ENCODE measurements at regions not wholly inside any gene's neighbourhood (a gene's known extent, or its start where the extent isn't known, plus 50 kb on each side); places are given as distances from the start of the nearest gene placed in this dataset.
A peak's percentile ranks its signal among the peaks of the same experiment; 100 is the strongest.

DNA sequence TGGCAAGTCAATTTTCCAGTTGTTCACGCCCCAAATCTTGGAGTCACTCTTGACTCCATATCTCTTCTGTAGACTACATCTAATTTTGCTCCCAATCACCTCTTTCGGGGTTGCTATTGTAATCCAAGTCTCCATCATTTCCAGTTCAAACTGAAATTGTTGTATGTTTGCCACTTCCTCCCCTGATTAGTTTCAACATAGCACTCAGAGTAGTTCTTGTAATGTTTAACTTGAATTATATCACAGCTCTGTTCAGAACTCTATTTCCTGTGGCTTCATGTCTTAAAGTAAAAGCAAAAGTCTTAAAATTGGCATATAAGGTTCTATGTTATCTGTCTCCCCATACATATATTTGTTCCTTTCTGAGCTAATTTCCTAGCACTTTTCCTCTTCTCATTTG, 348.5 kb upstream of the RIOK2 start:
- Histone ChIP-seq H2BK5ac (ENCODE audit: low read depth, low read length) (no peak overlapping the region), H3K14ac (ENCODE audit: insufficient read length) (no peak overlapping the region), H3K23me2 (ENCODE audit: low read depth, low read length) (no peaks in the 10 kb centered on the region), H3K4me2 (ENCODE audit: insufficient read depth in 1 of 2, low read depth in 2 of 2, low read length in 2 of 2) (no peak overlapping the region), H2BK15ac (ENCODE audit: low read length) (no peak overlapping the region), H3K4me3 (ENCODE audit: extremely low read depth in 1 of 4, insufficient read depth in 2 of 4, low read depth in 3 of 4, low read length in 4 of 4) (no peak overlapping the region), H3K27ac (ENCODE audit: low read depth, low read length) (no peak overlapping the region), H2BK12ac (ENCODE audit: low read depth, low read length) (no peak overlapping the region), H3K4me1 (replicated peaks in 1 of 4; ENCODE audit: control insufficient read depth in 3 of 4, insufficient read depth in 4 of 4, low read length in 3 of 4) (no peaks in the 10 kb centered on the region), H2BK120ac (replicated peaks; ENCODE audit: low read depth, low read length) (no peak overlapping the region), H4K20me1 (replicated peaks in 1 of 2; ENCODE audit: control insufficient read depth in 1 of 2, insufficient read depth in 2 of 2, low read length in 2 of 2) (no peaks in the 10 kb centered on the region), H3K56ac (replicated peaks; ENCODE audit: insufficient read length, low read depth, low read length) (no peak overlapping the region), H2AK5ac (ENCODE audit: low read depth, low read length) (no peak overlapping the region), H2AFZ (ENCODE audit: low read length) (no peak overlapping the region), H2BK20ac (ENCODE audit: low read length) (no peak overlapping the region), H3K79me2 (ENCODE audit: control insufficient read depth in 1 of 2, insufficient read depth in 2 of 2, low read length in 2 of 2) (no peaks in the 10 kb centered on the region), H4K5ac (ENCODE audit: insufficient read length, low read depth, low read length) (no peak overlapping the region), H4K8ac (ENCODE audit: extremely low read depth, insufficient read depth, low read length) (no peak overlapping the region), H3K4ac (replicated peaks; ENCODE audit: insufficient read length, low read depth, low read length) (no peak overlapping the region), H3K27me3 (replicated peaks in 1 of 4; ENCODE audit: control insufficient read depth in 3 of 4, extremely low read depth in 1 of 4, insufficient read depth in 3 of 4, low read length in 3 of 4) (no peaks in the 10 kb centered on the region), H3K23ac (ENCODE audit: insufficient read length) (no peak overlapping the region), H3K18ac (ENCODE audit: extremely low read depth, low read length) (0 out of 2 replicates have a peak overlapping the region, but pooled peaks have one; percentile 17), H4K91ac (replicated peaks; ENCODE audit: insufficient read length, low read length) (no peak overlapping the region), H3K79me1 (ENCODE audit: low read depth, low read length) (no peaks in the 10 kb centered on the region), H3K36me3 (ENCODE audit: control insufficient read depth in 2 of 4, insufficient read depth in 4 of 4, low read length in 3 of 4) (no peaks in the 10 kb centered on the region), H3K9me3 (ENCODE audit: insufficient read depth in 2 of 2, low read depth in 1 of 2, low read length in 1 of 2) (no peaks in the 10 kb centered on the region), H3K9ac (replicated peaks in 1 of 4; ENCODE audit: extremely low read depth in 1 of 4, low read depth in 3 of 4, low read length in 3 of 4) (no peak overlapping the region)
- 88% methylated on average over 2 of the region's 2 CpGs; no CpG with 5 or more reads in 1 of the 2 experiments for WGBS, 2 experiments (ENCODE audit: extremely low coverage in 1 of 2, insufficient coverage in 1 of 2, insufficient read length in 1 of 2, insufficient replicate concordance in 2 of 2, low coverage in 1 of 2, low lambda C conversion rate in 2 of 2, missing lambda C conversion rate in 1 of 2)
- FAIRE-seq (no peak), DNase-seq (ENCODE audit: low read depth in 1 of 2, low spot score in 2 of 2) (no peak)
- CTCF ChIA-PET (ENCODE audit: partially characterized antibody) = interaction anchor here (1.0 to 4.9 kb wide), 3 partner anchors 84 to 234 kb away, joined by 3 to 51 read pairs (median 49); no protein-coding TSS in a partner anchor
- POLR2A ChIA-PET (ENCODE audit: partially characterized antibody) = no interaction called here
- TF ChIP-seq HDAC6 (IDR thresholded peaks at IDR 0.05; ENCODE audit: low read depth, low read length) (no peak), ZNF274 (IDR thresholded peaks at IDR 0.05; ENCODE audit: borderline replicate concordance, extremely low read depth, low read length) (no peak), ATF3 (IDR thresholded peaks at IDR 0.05; ENCODE audit: insufficient read depth, low read depth, low read length) (no peak), NANOG (IDR thresholded peaks at IDR 0.05; ENCODE audit: insufficient read depth, low read depth, low read length, poor library complexity, severe bottlenecking) (no peak), RXRA (IDR thresholded peaks at IDR 0.05; ENCODE audit: insufficient read depth, low read depth, low read length) (no peak), E2F6 (IDR thresholded peaks at IDR 0.05) (no peak), CBX8 (IDR thresholded peaks at IDR 0.05; ENCODE audit: borderline replicate concordance, low read depth, low read length) (no peak), RFX5 (IDR thresholded peaks at IDR 0.05; ENCODE audit: borderline replicate concordance, low read depth, low read length) (no peak), JUN (IDR thresholded peaks at IDR 0.05; ENCODE audit: low read depth, low read length) (no peak), CBX5 (IDR thresholded peaks at IDR 0.05; ENCODE audit: low read depth, low read length) (no peak), SP1 (IDR thresholded peaks at IDR 0.05; ENCODE audit: low read depth, low read length) (no peak), POLR2AphosphoS5 (IDR thresholded peaks at IDR 0.05; ENCODE audit: low read depth, low read length) (no peak), FOSL1 (IDR thresholded peaks at IDR 0.05; ENCODE audit: insufficient read depth, low read depth, low read length) (no peak)

Data from H1 (cell line).